ENCODE measurements at regions not wholly inside any gene's neighbourhood (a gene's known extent, or its start where the extent isn't known, plus 50 kb on each side); places are given as distances from the start of the nearest gene placed in this dataset.

DNA sequence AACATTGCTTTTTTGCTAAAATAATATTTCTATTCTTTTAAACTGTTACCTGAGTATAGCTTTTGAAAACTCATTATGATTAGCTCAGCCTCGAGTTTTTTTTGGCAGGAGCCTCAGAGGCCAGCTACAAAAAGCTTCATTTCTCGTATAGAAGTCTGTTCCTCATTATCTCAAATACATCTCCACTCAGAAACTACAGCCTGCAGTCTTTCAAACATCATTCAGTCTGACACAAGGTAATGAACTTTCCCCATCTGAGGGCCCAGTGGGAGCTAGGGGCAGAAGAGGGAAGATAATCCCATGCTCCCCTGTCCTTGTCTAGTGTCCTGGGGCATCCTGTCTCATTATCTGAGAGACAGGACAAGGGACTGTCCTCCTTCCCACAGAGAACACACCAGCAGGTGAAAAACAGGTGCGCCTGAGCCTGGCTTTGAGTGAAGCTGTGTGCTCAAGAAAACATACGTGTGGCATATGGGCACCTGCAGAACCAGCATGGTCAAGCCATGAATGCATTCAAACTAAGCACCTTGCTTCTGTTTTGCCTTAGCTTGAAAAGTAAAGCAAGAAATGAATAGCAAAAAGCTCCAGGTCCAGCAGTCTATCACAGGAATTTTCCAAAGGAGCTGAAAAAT lies 247.5 kb downstream of the MREG start:
- H3K27me3 ChIP-seq (ENCODE audit: control insufficient read depth in 2 of 2, insufficient read depth in 2 of 2, low read length in 2 of 2), result no peaks in the 10 kb centered on the region
- H2AFZ ChIP-seq (ENCODE audit: low read depth, low read length), result no peak overlapping the region
- ATAC-seq, result no peak
- H3K4me2 ChIP-seq (ENCODE audit: insufficient read depth, low read length), result no peak overlapping the region
- H4K20me1 ChIP-seq (replicated peaks; ENCODE audit: control insufficient read depth, insufficient read depth, low read length), result no peaks in the 10 kb centered on the region
- CTCF ChIA-PET (ENCODE audit: low intra/inter-chr PET ratio), result no interaction called here
- no peak overlapping the region for H3K4me3 ChIP-seq
- no peaks in the 10 kb centered on the region for H3K9me3 ChIP-seq (replicated peaks; ENCODE audit: control insufficient read depth, insufficient read depth, low read depth, low read length)
- H3K4me1 ChIP-seq (replicated peaks in 1 of 2; ENCODE audit: control insufficient read depth in 2 of 2, insufficient read depth in 2 of 2, low read length in 2 of 2), result peaks cover 4 to 13% of the 10 kb centered on the region in 2 experiments; a peak in 3 of 5 replicates
- 60% methylated on average over 4 of the region's 4 CpGs for WGBS (ENCODE audit: insufficient coverage, low coverage, missing lambda C conversion rate)
- no peaks in the 10 kb centered on the region for H3K36me3 ChIP-seq (ENCODE audit: control insufficient read depth, insufficient read depth, low read length)
- no peak for FAIRE-seq
- no peak overlapping the region for H3K9ac ChIP-seq (ENCODE audit: insufficient read depth in 1 of 2, low read depth in 2 of 2, low read length in 2 of 2)
- no TSS peak for BruUV-seq (replicated peaks)
- H3K79me2 ChIP-seq (ENCODE audit: control insufficient read depth, insufficient read depth, low read length), result no peaks in the 10 kb centered on the region
- no peaks in the 10 kb centered on the region for H3K9me1 ChIP-seq (ENCODE audit: control insufficient read depth, insufficient read depth, low read length)
- in situ Hi-C loops (cut with MboI) (no loop called here), intact Hi-C loops (cut with micrococcal nuclease) (no loop called here)
- DNase-seq (ENCODE audit: extremely low read depth in 1 of 4, low spot score in 3 of 4), result no peak
- TF ChIP-seq TSC22D4 (tag; IDR thresholded peaks at IDR 0.05) (no peak), BACH1 (tag; IDR thresholded peaks at IDR 0.05) (no peak), GMEB1 (CRISPR knock-in tag; IDR thresholded peaks at IDR 0.05) (no peak), NONO (IDR thresholded peaks at IDR 0.05; ENCODE audit: low read depth in 2 of 2, low read length in 1 of 2) (no peak), KAT7 (CRISPR knock-in tag; IDR thresholded peaks at IDR 0.05; ENCODE audit: borderline replicate concordance) (no peak), PATZ1 (CRISPR knock-in tag; IDR thresholded peaks at IDR 0.05; ENCODE audit: borderline replicate concordance) (no peak)
- H3K27ac ChIP-seq (ENCODE audit: extremely low read depth, low read depth, low read length), result no peak overlapping the region
- POLR2A ChIA-PET, result interaction anchor here (0.6 to 0.9 kb wide), 2 partner anchors 9 to 11 kb away, joined by 3 read pairs; no protein-coding TSS in a partner anchor
